Neural progenitor cell (in vitro differentiated cells): ENCODE measurements at regions not wholly inside any gene's neighbourhood (a gene's known extent, or its start where the extent isn't known, plus 50 kb on each side); places are given as distances from the start of the nearest gene placed in this dataset.

Source experiments
- CTCF ChIP-seq: fragments of 200-600 bp; sonication (generic); IDR thresholded peaks from 2 replicates; pipeline ENCODE4 v1.5.1; 2017; ENCODE audit warnings: antibody characterized with exemption, mild to moderate bottlenecking
- EZH2phosphoT487 ChIP-seq: fragments of 200-600 bp; sonication (generic); IDR thresholded peaks from 2 replicates; pipeline ENCODE4 v1.6.1; 2017; ENCODE audit warnings: antibody characterized with exemption

GRCh38 chr18:6626457-6626856, 103.1 kb upstream of the ARHGAP28 start:
- TF ChIP-seq CTCF (no peak), EZH2phosphoT487 (no peak)
